ENCODE measurements at regions not wholly inside any gene's neighbourhood (a gene's known extent, or its start where the extent isn't known, plus 50 kb on each side); places are given as distances from the start of the nearest gene placed in this dataset.

GRCh38 chr4:75243570-75243969, 270.6 kb downstream of the RCHY1 start:
- TF ChIP-seq NFRKB (IDR thresholded peaks at IDR 0.05) (no peak), ZNF384 (IDR thresholded peaks at IDR 0.05) (no peak), BHLHE40 (IDR thresholded peaks at IDR 0.05; ENCODE audit: borderline replicate concordance) (no peak), ARNT (IDR thresholded peaks at IDR 0.05) (no peak), CTBP1 (IDR thresholded peaks at IDR 0.05; ENCODE audit: borderline replicate concordance) (no peak), TARDBP (IDR thresholded peaks at IDR 0.05) (no peak), L3MBTL2 (conservative IDR thresholded peaks at IDR 0.05) (no peak), SP1 (IDR thresholded peaks at IDR 0.05) (no peak), FOXM1 (IDR thresholded peaks at IDR 0.05; ENCODE audit: borderline replicate concordance) (no peak)
- ChIA-PET CTCF (no interaction called here), POLR2A (no interaction called here)
- no peak for DNase-seq (ENCODE audit: extremely low spot score)

GRCh38 chr4:75235359-75235951, 278.7 kb downstream of the RCHY1 start:
- TF ChIP-seq TARDBP (IDR thresholded peaks at IDR 0.05) (no peak), NFRKB (IDR thresholded peaks at IDR 0.05) (no peak), FOXK2 (IDR thresholded peaks at IDR 0.05) (no peak), CTBP1 (IDR thresholded peaks at IDR 0.05; ENCODE audit: borderline replicate concordance) (no peak), ARNT (IDR thresholded peaks at IDR 0.05) (no peak), FOXA1 (IDR thresholded peaks at IDR 0.05) (no peak), BHLHE40 (IDR thresholded peaks at IDR 0.05; ENCODE audit: borderline replicate concordance) (no peak), SP1 (IDR thresholded peaks at IDR 0.05) (no peak), ELF4 (IDR thresholded peaks at IDR 0.05) (no peak)
- no peak for DNase-seq (ENCODE audit: extremely low spot score)
- ChIA-PET POLR2A (no interaction called here), CTCF (no interaction called here)

GRCh38 chr4:75232546-75232945, 281.7 kb downstream of the RCHY1 start:
- ChIA-PET CTCF (no interaction called here), POLR2A (no interaction called here)
- TF ChIP-seq L3MBTL2 (conservative IDR thresholded peaks at IDR 0.05) (no peak), ZNF384 (IDR thresholded peaks at IDR 0.05) (no peak), TARDBP (IDR thresholded peaks at IDR 0.05) (no peak), HDGF (IDR thresholded peaks at IDR 0.05; ENCODE audit: borderline replicate concordance) (no peak), SP1 (IDR thresholded peaks at IDR 0.05) (no peak), ARNT (IDR thresholded peaks at IDR 0.05) (no peak), SUZ12 (IDR thresholded peaks at IDR 0.05) (no peak), ELF4 (IDR thresholded peaks at IDR 0.05) (no peak), CTBP1 (IDR thresholded peaks at IDR 0.05; ENCODE audit: borderline replicate concordance) (no peak), NFRKB (IDR thresholded peaks at IDR 0.05) (no peak), BHLHE40 (IDR thresholded peaks at IDR 0.05; ENCODE audit: borderline replicate concordance) (no peak), FOXA1 (IDR thresholded peaks at IDR 0.05) (no peak)
- DNase-seq (ENCODE audit: extremely low spot score) = no peak

GRCh38 chr4:75229806-75230570, 284.2 kb downstream of the RCHY1 start:
- POLR2A ChIA-PET = no interaction called here
- CTCF ChIA-PET = no interaction called here
- TF ChIP-seq FOXM1 (IDR thresholded peaks at IDR 0.05; ENCODE audit: borderline replicate concordance) (no peak), CTBP1 (IDR thresholded peaks at IDR 0.05; ENCODE audit: borderline replicate concordance) (no peak), ARNT (IDR thresholded peaks at IDR 0.05) (no peak), FOXK2 (IDR thresholded peaks at IDR 0.05) (no peak), BHLHE40 (IDR thresholded peaks at IDR 0.05; ENCODE audit: borderline replicate concordance) (no peak), SP1 (IDR thresholded peaks at IDR 0.05) (no peak), FOXA1 (IDR thresholded peaks at IDR 0.05) (no peak), L3MBTL2 (conservative IDR thresholded peaks at IDR 0.05) (no peak), HDGF (IDR thresholded peaks at IDR 0.05; ENCODE audit: borderline replicate concordance) (no peak)
- DNase-seq (ENCODE audit: extremely low spot score) = no peak

GRCh38 chr4:75213480-75213879, 280.6 kb downstream of the PARM1 start:
- CTCF ChIA-PET = interaction anchor here (0.6 kb wide), 1 partner anchor 123 kb away, joined by 3 read pairs; no protein-coding TSS in a partner anchor
- POLR2A ChIA-PET = no interaction called here
- DNase-seq (ENCODE audit: extremely low spot score) = no peak
- TF ChIP-seq FOXA1 (IDR thresholded peaks at IDR 0.05) = no peak
- no peak for TF ChIP-seq BHLHE40 (IDR thresholded peaks at IDR 0.05; ENCODE audit: borderline replicate concordance)
- TF ChIP-seq CTBP1 (IDR thresholded peaks at IDR 0.05; ENCODE audit: borderline replicate concordance) = no peak
- TF ChIP-seq ELF4 (IDR thresholded peaks at IDR 0.05) = no peak
- no peak for TF ChIP-seq NFRKB (IDR thresholded peaks at IDR 0.05)
- no peak for TF ChIP-seq LEF1 (IDR thresholded peaks at IDR 0.05; ENCODE audit: borderline replicate concordance)
- no peak for TF ChIP-seq ARNT (IDR thresholded peaks at IDR 0.05)
- TF ChIP-seq FOXK2 (IDR thresholded peaks at IDR 0.05) = no peak
- TF ChIP-seq TARDBP (IDR thresholded peaks at IDR 0.05) = no peak
- TF ChIP-seq SP1 (IDR thresholded peaks at IDR 0.05) = no peak
- TF ChIP-seq PKNOX1 (IDR thresholded peaks at IDR 0.05) = no peak
- TF ChIP-seq ZNF384 (IDR thresholded peaks at IDR 0.05) = no peak
- no peak for TF ChIP-seq FOXM1 (IDR thresholded peaks at IDR 0.05; ENCODE audit: borderline replicate concordance)
- TF ChIP-seq L3MBTL2 (conservative IDR thresholded peaks at IDR 0.05) = no peak
- TF ChIP-seq SUZ12 (IDR thresholded peaks at IDR 0.05) = no peak
- TF ChIP-seq HDGF (IDR thresholded peaks at IDR 0.05; ENCODE audit: borderline replicate concordance) = no peak

- TF ChIP-seq FOXK2 (IDR thresholded peaks at IDR 0.05) (no peak), BHLHE40 (IDR thresholded peaks at IDR 0.05; ENCODE audit: borderline replicate concordance) (no peak), ZNF384 (IDR thresholded peaks at IDR 0.05) (no peak)
- CTCF ChIA-PET = no interaction called here
- POLR2A ChIA-PET = no interaction called here
- no peak for DNase-seq (ENCODE audit: extremely low spot score)
These were observed 278.5 kb downstream of the PARM1 start for GRCh38 chr4:75211422-75211821.

GRCh38 chr4:75207902-75208301, 275.0 kb downstream of the PARM1 start:
- TF ChIP-seq CTBP1 (IDR thresholded peaks at IDR 0.05; ENCODE audit: borderline replicate concordance) (no peak), TARDBP (IDR thresholded peaks at IDR 0.05) (no peak), PKNOX1 (IDR thresholded peaks at IDR 0.05) (no peak), BHLHE40 (IDR thresholded peaks at IDR 0.05; ENCODE audit: borderline replicate concordance) (no peak)
- CTCF ChIA-PET = no interaction called here
- no peak for DNase-seq (ENCODE audit: extremely low spot score)
- POLR2A ChIA-PET = no interaction called here
